HFFc6 (cell line): ENCODE measurements at regions not wholly inside any gene's neighbourhood (a gene's known extent, or its start where the extent isn't known, plus 50 kb on each side); places are given as distances from the start of the nearest gene placed in this dataset.

ENCODE experiments used
- DNase-seq: peaks from one replicate; pipeline ENCODE4 v3.0.0-alpha.2; 2018
- H3K27ac Mint-ChIP-seq: 2 replicates; pipeline ENCODE4 v1.8.0; 2020; ENCODE audit warnings: mild to moderate bottlenecking, mixed read lengths
- H3K27me3 Mint-ChIP-seq: 2 replicates; pipeline ENCODE4 v1.8.0; 2021; ENCODE audit warnings: mild to moderate bottlenecking, moderate library complexity, mixed read lengths; ENCODE audit not compliant: insufficient read depth
- H3K36me3 Mint-ChIP-seq: 2 replicates; pipeline ENCODE4 v1.8.0; 2021; ENCODE audit warnings: low read depth, mixed read lengths
- H3K4me1 Mint-ChIP-seq: 2 replicates; pipeline ENCODE4 v1.8.0; 2020; ENCODE audit warnings: low read depth, mixed read lengths
- H3K4me3 Mint-ChIP-seq: 2 replicates; pipeline ENCODE4 v1.8.0; 2020; ENCODE audit warnings: mild to moderate bottlenecking, moderate library complexity, mixed read lengths
- H3K9me3 Mint-ChIP-seq: 2 replicates; pipeline ENCODE4 v1.8.0; 2020; ENCODE audit warnings: mild to moderate bottlenecking, mixed read lengths
- TF ChIP-seq, protein P1 (sequence below): fragments of 200-600 bp; sonication (generic); IDR thresholded peaks from 2 replicates; pipeline ENCODE4 v1.5.0; 2021; ENCODE audit warnings: antibody characterized with exemption, mild to moderate bottlenecking

DNA sequence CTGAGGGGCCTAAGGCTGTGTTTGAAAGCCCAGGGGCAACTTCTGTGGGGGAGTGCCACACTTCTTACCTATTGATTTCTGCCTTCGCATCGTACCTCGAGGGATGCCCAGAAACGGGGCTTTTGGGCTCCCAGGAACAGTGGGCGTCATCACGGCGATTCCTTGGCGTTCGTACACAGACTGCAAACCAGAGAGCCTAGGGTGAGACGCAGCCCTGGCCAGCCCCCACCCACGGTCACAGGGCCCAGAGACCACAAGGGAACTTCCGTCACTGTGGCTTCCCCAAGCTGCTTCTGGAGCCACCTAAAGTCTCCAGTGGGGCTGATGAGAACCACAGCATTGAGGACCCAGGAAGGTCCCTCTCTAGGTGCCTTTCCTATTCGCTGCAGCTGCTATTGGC lies 91.9 kb downstream of the CTTN start:
- peaks cover 3% of the 10 kb centered on the region for H3K27me3 Mint-ChIP-seq
- H3K9me3 Mint-ChIP-seq, result peaks cover 26% of the 10 kb centered on the region
- DNase-seq, result no peak
- H3K27ac Mint-ChIP-seq, result no peak overlapping the region
- H3K36me3 Mint-ChIP-seq, result peaks cover 5% of the 10 kb centered on the region; the same call in 1 of the 2 replicates
- TF ChIP-seq, protein P1, sequence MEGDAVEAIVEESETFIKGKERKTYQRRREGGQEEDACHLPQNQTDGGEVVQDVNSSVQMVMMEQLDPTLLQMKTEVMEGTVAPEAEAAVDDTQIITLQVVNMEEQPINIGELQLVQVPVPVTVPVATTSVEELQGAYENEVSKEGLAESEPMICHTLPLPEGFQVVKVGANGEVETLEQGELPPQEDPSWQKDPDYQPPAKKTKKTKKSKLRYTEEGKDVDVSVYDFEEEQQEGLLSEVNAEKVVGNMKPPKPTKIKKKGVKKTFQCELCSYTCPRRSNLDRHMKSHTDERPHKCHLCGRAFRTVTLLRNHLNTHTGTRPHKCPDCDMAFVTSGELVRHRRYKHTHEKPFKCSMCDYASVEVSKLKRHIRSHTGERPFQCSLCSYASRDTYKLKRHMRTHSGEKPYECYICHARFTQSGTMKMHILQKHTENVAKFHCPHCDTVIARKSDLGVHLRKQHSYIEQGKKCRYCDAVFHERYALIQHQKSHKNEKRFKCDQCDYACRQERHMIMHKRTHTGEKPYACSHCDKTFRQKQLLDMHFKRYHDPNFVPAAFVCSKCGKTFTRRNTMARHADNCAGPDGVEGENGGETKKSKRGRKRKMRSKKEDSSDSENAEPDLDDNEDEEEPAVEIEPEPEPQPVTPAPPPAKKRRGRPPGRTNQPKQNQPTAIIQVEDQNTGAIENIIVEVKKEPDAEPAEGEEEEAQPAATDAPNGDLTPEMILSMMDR, result no peak
- H3K4me3 Mint-ChIP-seq, result no peak overlapping the region
- H3K4me1 Mint-ChIP-seq, result no peaks in the 10 kb centered on the region

DNA sequence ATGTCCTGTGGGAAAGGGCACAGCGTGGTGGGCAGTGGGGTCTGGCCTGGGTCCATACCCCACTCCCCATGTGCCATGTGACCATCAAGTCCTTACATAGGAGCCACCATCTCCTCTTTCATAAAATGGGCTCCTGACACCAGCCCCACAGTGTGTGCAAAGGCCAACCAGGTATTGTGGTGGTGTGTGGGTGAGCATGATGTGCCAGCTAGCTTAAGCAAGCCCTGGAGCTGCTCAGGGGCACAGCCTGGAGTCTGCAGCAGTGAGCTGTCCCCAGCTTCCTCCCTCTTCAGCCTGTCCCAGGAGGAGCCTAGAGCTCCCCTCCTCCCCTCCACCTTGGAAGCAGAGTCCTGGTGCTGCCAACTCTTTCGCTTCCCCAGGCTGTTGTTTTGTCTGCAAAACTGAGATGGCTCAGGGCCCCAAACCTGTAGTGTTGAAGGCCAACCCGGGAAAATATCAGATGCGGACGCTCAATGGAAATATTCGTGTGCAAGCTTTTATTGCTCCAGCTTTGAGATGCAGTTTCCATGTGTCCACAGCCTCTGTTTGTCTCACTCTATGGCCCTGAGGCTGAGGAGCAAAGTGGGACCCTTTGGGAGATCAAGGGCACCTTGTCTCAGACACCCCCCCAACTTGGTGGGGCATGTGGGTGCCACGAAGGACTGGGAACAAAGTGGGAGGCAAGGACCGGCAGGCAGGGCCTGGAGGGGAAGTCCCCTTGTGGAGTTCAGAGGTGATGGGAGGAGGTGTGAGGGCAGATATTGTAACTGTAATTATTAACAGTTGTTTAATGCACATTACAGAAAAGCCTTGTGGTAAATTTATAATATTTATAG lies 92.6 kb downstream of the CTTN start:
- Mint-ChIP-seq H3K27me3 (peaks cover 6% of the 10 kb centered on the region), H3K9me3 (peaks cover 20% of the 10 kb centered on the region), H3K36me3 (peaks cover under 1% of the 10 kb centered on the region; the same call in 1 of the 2 replicates)

DNA sequence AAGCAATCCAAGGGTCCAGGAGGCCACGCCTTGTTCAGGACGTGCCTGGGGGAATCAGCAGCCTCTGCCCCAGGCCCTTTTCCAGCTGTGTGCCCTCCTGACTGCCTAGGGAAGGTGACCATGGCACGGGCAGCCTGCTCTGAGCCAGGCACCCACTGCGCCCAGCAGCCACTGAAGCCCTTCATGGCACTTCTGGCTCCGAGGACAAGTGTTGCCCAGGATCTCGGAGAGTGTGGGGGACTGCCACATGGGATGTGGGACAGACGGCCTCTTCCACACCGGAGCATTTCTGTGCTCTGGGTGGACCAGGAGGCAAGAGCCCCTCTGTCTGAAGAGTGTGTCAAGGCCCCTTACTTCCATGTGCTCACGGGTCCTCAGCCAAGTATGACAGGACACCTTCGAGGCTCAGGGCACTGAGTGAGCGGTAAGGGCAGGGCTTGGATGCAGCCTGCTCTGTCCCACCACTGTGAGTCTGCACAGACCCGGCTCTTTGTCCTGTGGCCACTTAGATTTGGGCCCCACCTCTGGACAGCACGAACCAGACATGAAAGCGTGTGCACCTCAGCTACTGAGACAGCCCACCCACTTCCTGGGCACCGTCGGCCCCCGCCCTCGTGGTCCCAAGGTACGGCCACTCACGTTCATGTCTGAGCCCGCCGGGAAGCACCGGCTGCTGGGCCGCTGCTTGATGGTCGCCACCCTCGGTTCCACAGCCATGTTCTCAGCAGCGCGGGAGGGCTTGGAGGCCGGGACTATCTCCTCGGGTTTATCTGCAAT lies 93.6 kb downstream of the CTTN start:
- DNase-seq, result no peak
- H3K9me3 Mint-ChIP-seq, result peaks cover 20% of the 10 kb centered on the region
- H3K27ac Mint-ChIP-seq, result no peak overlapping the region
- H3K4me3 Mint-ChIP-seq, result no peak overlapping the region
- TF ChIP-seq, protein P1, result no peak
- H3K36me3 Mint-ChIP-seq, result no peaks in the 10 kb centered on the region; the same call in 1 of the 2 replicates
- H3K4me1 Mint-ChIP-seq, result no peaks in the 10 kb centered on the region
- H3K27me3 Mint-ChIP-seq, result peaks cover 13% of the 10 kb centered on the region

More for the DNA sequence above, 92.6 kb downstream of the CTTN start:
- no peak for DNase-seq
- Mint-ChIP-seq H3K27ac (no peak overlapping the region), H3K4me1 (no peaks in the 10 kb centered on the region), H3K4me3 (no peak overlapping the region)
- TF ChIP-seq, protein P1, result no peak

DNA sequence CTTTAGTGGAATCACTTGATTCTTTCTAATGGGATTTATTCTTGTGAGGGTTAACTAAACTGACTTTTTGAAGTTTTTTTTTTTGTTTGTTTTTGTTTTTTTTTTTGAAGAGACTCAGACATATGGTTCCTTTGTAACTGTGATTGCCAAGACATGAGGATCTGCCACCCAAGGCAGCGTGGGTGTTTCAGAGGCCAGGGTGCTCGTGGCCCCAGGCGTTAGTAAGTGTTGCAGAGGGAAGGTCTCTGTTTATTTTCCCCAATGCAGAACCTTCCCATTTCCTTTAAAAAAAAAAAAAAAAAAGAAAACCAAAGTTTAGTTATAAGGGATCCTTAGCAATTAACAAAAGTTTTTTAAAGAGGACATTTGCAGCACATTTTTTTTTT lies 94.8 kb downstream of the CTTN start:
- Mint-ChIP-seq H3K9me3 (peaks cover 11% of the 10 kb centered on the region), H3K36me3 (no peaks in the 10 kb centered on the region), H3K4me3 (no peak overlapping the region), H3K27me3 (peaks cover 24% of the 10 kb centered on the region), H3K4me1 (no peaks in the 10 kb centered on the region), H3K27ac (no peak overlapping the region)
- TF ChIP-seq, protein P1, result no peak
- DNase-seq, result no peak

DNA sequence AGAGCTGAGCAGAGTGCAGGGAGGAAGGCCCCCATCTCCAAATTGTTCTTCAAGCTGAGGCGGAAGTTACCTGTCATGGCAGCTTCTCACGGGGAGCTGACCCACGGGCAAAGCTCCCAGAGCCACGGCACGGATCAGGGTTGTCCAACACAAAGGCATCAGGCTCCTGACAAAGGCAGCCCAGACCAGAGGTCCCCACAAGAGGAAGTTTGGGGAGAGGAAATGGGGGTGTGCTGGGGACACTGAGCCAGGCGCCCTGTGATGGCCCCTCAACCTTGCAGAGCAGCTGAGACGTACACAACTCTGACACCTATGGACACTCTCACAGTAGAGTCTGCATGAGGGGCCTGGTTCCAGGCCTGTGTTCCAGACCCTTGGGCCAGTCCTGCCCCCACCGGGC lies 95.6 kb downstream of the CTTN start:
- Mint-ChIP-seq H3K36me3 (no peaks in the 10 kb centered on the region), H3K9me3 (peaks cover 9% of the 10 kb centered on the region), H3K4me1 (no peaks in the 10 kb centered on the region), H3K27me3 (peaks cover 26% of the 10 kb centered on the region), H3K4me3 (no peak overlapping the region), H3K27ac (no peak overlapping the region)
- TF ChIP-seq, protein P1, result no peak
- DNase-seq, result no peak
